CD8-positive, alpha-beta memory T cell (primary cell): ENCODE measurements at regions not wholly inside any gene's neighbourhood (a gene's known extent, or its start where the extent isn't known, plus 50 kb on each side); places are given as distances from the start of the nearest gene placed in this dataset.

Experiments
- CTCF ChIA-PET: fragments of 350-600 bp; sonication (Branson Sonifier 250); formaldehyde crosslinking; loops from one replicate; lab custom pipeline; 2021; ENCODE audit warnings: antibody characterized with exemption; lab: Charles Lee
- POLR2A ChIA-PET: fragments of 350-600 bp; sonication (Branson Sonifier 250); formaldehyde crosslinking; loops from one replicate; lab custom pipeline; 2021; ENCODE audit warnings: antibody characterized with exemption; lab: Charles Lee
- DNase-seq, 5 donors: peaks; one replicate each; pipeline versions ENCODE4 v3.0.0 to v3.0.0-alpha.2; 2020 to 2022; ENCODE audit warnings: mixed read lengths in 1 of 5
- H3K27ac ChIP-seq: one replicate; pipeline ENCODE4 v1.7.0; 2013; ENCODE audit warnings: low read depth, mild to moderate bottlenecking, low read length, moderate library complexity
- H3K27me3 ChIP-seq: 2 replicates; pipeline ENCODE4 v1.7.0; 2013; ENCODE audit warnings: low read length, mild to moderate bottlenecking; ENCODE audit not compliant: insufficient read depth, poor library complexity, severe bottlenecking
- H3K36me3 ChIP-seq: 2 replicates; pipeline ENCODE4 v1.7.0; 2013; ENCODE audit warnings: mild to moderate bottlenecking, low read length, moderate library complexity; ENCODE audit not compliant: insufficient read depth
- H3K4me1 ChIP-seq: 2 replicates; pipeline ENCODE4 v1.7.0; 2013; ENCODE audit warnings: mild to moderate bottlenecking, low read length, moderate library complexity; ENCODE audit not compliant: insufficient read depth
- H3K4me3 ChIP-seq: 2 replicates; pipeline ENCODE4 v1.7.0; 2013; ENCODE audit warnings: mild to moderate bottlenecking, low read length
- H3K9me3 ChIP-seq: 2 replicates; pipeline ENCODE4 v1.7.0; 2013; ENCODE audit warnings: mild to moderate bottlenecking, low read length
- H3K27ac Mint-ChIP-seq, 8 donors: one replicate each; pipeline ENCODE4 v1.8.0; 2020 to 2021; ENCODE audit warnings: mixed read lengths in 8 of 8, mild to moderate bottlenecking in 6 of 8, inconsistent platforms in 3 of 8, moderate library complexity in 3 of 8
- H3K27me3 Mint-ChIP-seq, 2 donors: one replicate each; pipeline ENCODE4 v1.8.0; 2020 to 2021; ENCODE audit warnings: mixed read lengths in 2 of 2, mild to moderate bottlenecking in 1 of 2, moderate library complexity in 1 of 2
- H3K36me3 Mint-ChIP-seq, 3 donors: one replicate each; pipeline ENCODE4 v1.8.0; 2020 to 2021; ENCODE audit warnings: mixed read lengths in 3 of 3, inconsistent platforms in 1 of 3, mild to moderate bottlenecking in 1 of 3
- H3K4me1 Mint-ChIP-seq, 3 donors: one replicate each; pipeline ENCODE4 v1.8.0; 2020 to 2021; ENCODE audit warnings: mixed read lengths in 3 of 3, inconsistent platforms in 1 of 3, mild to moderate bottlenecking in 1 of 3
- H3K4me3 Mint-ChIP-seq, 7 donors: one replicate each; pipeline ENCODE4 v1.8.0; 2020 to 2021; ENCODE audit warnings: mixed read lengths in 7 of 7, mild to moderate bottlenecking in 6 of 7, moderate library complexity in 4 of 7, inconsistent platforms in 2 of 7
- H3K9me3 Mint-ChIP-seq, 5 donors: one replicate each; pipeline ENCODE4 v1.8.0; 2020 to 2022; ENCODE audit warnings: mixed read lengths in 5 of 5, mild to moderate bottlenecking in 3 of 5, moderate library complexity in 2 of 5, inconsistent platforms in 1 of 5

DNA sequence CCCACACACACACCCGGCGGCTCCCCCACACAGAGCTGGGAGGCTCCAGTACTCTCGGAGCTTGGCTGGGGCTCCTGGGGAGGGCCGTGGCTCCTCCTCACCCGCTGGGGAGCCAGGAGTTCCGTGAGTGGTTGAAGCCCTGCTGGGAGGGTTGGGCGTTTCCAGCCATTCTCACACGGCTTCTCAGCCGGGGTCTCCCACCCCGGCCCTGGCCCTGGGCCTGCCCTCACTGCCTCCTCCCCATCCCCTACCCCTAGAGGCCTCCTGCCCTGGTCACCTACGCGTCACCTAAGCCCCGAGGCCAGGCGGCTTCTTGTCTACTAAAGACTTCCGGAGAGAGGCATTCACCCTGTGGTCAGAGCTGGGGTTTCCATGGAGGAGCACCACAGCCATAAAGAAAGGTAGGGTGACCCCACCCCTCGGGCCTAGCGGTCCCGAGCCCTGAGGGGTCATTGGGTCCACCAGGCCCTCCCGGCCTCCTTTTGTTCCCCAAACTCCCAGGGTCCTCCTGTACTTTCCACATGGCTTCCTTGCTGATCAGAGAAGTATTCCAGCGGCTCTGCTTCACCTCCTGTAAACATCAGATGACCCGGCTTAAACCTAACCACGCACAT, 99.3 kb downstream of the TTLL2 start:
- POLR2A ChIA-PET: no interaction called here
- Mint-ChIP-seq H3K27ac (no peak overlapping the region), H3K36me3 (peaks cover 0 to 2% (median 0%) of the 10 kb centered on the region in 3 donors), H3K4me3 (no peak overlapping the region), H3K27me3 (peaks cover 7 to 33% of the 10 kb centered on the region in 2 donors), H3K9me3 (peaks cover 0 to 2% (median under 1%) of the 10 kb centered on the region in 5 donors), H3K4me1 (no peaks in the 10 kb centered on the region)
- Histone ChIP-seq H3K4me1 (no peaks in the 10 kb centered on the region), H3K27me3 (no peaks in the 10 kb centered on the region), H3K4me3 (no peak overlapping the region), H3K36me3 (no peaks in the 10 kb centered on the region), H3K27ac (no peak overlapping the region), H3K9me3 (no peaks in the 10 kb centered on the region)
- DNase-seq: no peak
- CTCF ChIA-PET: interaction anchor here (0.8 kb wide), 1 partner anchor 36 kb away, joined by 3 read pairs; no protein-coding TSS in a partner anchor

- no peaks in the 10 kb centered on the region for H3K36me3 ChIP-seq
- Mint-ChIP-seq H3K27me3 (peaks cover 8 to 36% of the 10 kb centered on the region in 2 donors), H3K4me3 (no peak overlapping the region), H3K36me3 (peaks cover 0 to 4% (median 0%) of the 10 kb centered on the region in 3 donors), H3K9me3 (peaks cover 0 to 3% (median 1%) of the 10 kb centered on the region in 5 donors), H3K27ac (no peak overlapping the region), H3K4me1 (no peaks in the 10 kb centered on the region)
- DNase-seq: no peak
- ChIA-PET CTCF (no interaction called here), POLR2A (no interaction called here)
- no peak overlapping the region for H3K27ac ChIP-seq
- no peaks in the 10 kb centered on the region for H3K27me3 ChIP-seq
- H3K4me1 ChIP-seq: no peaks in the 10 kb centered on the region
- no peaks in the 10 kb centered on the region for H3K9me3 ChIP-seq
- no peak overlapping the region for H3K4me3 ChIP-seq
Measured at GRCh38 chr6:167424700-167425099, 99.8 kb downstream of the TTLL2 start.

GRCh38 chr6:167426084-167426483, 101.2 kb downstream of the TTLL2 start:
- peaks cover 0 to 3% (median 3%) of the 10 kb centered on the region in 5 donors for H3K9me3 Mint-ChIP-seq
- Histone ChIP-seq H3K27ac (no peak overlapping the region), H3K27me3 (no peaks in the 10 kb centered on the region), H3K36me3 (no peaks in the 10 kb centered on the region), H3K4me1 (no peaks in the 10 kb centered on the region), H3K9me3 (no peaks in the 10 kb centered on the region), H3K4me3 (no peak overlapping the region)
- DNase-seq: no peak
- no peaks in the 10 kb centered on the region for H3K4me1 Mint-ChIP-seq
- no peak overlapping the region for H3K27ac Mint-ChIP-seq
- no peak overlapping the region for H3K4me3 Mint-ChIP-seq
- CTCF ChIA-PET: no interaction called here
- peaks cover 9 to 38% of the 10 kb centered on the region in 2 donors for H3K27me3 Mint-ChIP-seq
- POLR2A ChIA-PET: no interaction called here
- H3K36me3 Mint-ChIP-seq: peaks cover 0 to 4% (median 0%) of the 10 kb centered on the region in 3 donors

DNA sequence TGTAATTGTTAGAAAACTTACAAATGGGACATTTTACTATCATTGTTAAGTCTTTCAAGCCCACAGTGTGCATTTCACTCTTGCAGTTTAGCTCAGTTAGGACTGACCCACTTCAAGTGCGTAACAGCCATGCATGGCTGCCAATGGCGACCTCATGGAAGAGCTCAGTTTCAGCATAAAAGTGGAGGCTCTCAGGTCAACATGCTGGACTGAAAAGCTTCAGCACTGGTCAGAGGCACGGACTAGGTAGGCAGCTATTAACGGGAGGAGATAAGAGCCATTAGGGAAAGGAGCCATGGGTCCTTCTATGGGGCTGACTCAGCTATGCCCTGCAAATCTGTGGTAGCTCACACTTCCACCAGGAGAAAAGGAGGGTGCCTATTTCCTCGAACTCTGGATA, 101.8 kb downstream of the TTLL2 start:
- Mint-ChIP-seq H3K36me3 (peaks cover 0 to 4% (median 0%) of the 10 kb centered on the region in 3 donors), H3K4me1 (no peaks in the 10 kb centered on the region), H3K27me3 (peaks cover 9 to 39% of the 10 kb centered on the region in 2 donors), H3K9me3 (peaks cover 0 to 3% (median 3%) of the 10 kb centered on the region in 5 donors), H3K27ac (no peak overlapping the region), H3K4me3 (no peak overlapping the region)
- CTCF ChIA-PET: no interaction called here
- Histone ChIP-seq H3K9me3 (no peaks in the 10 kb centered on the region), H3K27me3 (no peaks in the 10 kb centered on the region), H3K36me3 (no peaks in the 10 kb centered on the region), H3K4me1 (no peaks in the 10 kb centered on the region), H3K27ac (no peak overlapping the region), H3K4me3 (no peak overlapping the region)
- POLR2A ChIA-PET: no interaction called here
- DNase-seq: no peak

DNA sequence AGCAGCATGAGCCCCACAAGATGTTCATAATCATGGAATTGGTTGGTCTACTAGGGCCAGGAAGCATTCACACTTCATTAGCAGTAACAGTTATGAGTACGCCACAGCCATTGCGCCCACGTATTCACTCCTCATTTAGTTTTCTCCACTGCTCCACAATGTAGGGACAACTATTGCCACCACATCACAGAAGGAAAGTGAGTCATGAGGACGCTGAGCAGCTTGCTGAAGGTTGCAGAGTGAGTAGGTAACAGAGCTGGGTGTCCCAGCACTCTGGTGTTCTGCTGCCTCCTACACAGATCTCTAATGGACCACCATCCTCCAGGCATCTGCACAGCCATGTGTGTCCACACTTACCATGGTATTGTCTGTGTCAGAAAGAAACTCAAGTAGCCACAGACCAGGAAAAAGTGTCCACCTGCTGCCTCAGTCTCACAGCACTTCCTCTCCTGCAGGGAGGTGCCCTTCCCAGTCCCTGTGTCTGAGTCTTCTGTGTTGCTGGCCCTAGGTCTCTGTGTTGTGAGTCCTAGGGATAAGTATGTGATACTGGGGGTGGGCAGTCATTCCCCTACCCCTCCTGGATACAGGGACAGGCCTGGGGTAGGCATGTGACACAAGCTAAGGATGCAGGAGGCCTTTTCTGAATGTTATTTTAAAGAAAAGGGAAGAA, 103.9 kb downstream of the TTLL2 start:
- H3K9me3 Mint-ChIP-seq: peaks cover 0 to 3% (median 3%) of the 10 kb centered on the region in 5 donors
- H3K27ac Mint-ChIP-seq: no peak overlapping the region
- H3K4me1 ChIP-seq: no peaks in the 10 kb centered on the region
- no peak overlapping the region for H3K4me3 ChIP-seq
- peaks cover 9 to 44% of the 10 kb centered on the region in 2 donors for H3K27me3 Mint-ChIP-seq
- no peak overlapping the region for H3K4me3 Mint-ChIP-seq
- no peaks in the 10 kb centered on the region for H3K27me3 ChIP-seq
- peaks cover 0 to 4% (median 0%) of the 10 kb centered on the region in 3 donors for H3K36me3 Mint-ChIP-seq
- H3K27ac ChIP-seq: no peak overlapping the region
- H3K9me3 ChIP-seq: no peaks in the 10 kb centered on the region
- no peaks in the 10 kb centered on the region for H3K36me3 ChIP-seq
- CTCF ChIA-PET: no interaction called here
- no peak for DNase-seq
- POLR2A ChIA-PET: no interaction called here
- H3K4me1 Mint-ChIP-seq: no peaks in the 10 kb centered on the region

DNA sequence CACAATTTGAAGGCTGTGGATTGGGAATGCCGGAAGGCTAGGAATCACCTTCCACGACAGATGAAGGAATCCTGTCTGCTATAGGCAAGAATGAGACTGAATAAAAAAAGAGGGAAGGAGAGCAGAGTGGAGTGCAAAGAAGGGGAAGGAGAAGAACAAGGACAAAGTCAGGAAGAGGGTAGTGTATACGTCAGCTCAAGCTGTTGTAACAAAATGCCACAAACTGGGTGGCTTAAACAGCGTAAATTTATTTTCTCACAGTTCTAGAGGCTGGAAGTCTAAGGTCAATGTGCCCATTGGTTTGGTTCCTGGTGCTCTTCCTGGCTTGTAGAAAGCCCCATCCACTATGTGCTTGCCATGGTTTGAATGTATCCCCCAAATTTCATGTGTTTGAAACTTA, 104.5 kb downstream of the TTLL2 start:
- POLR2A ChIA-PET: no interaction called here
- no peak for DNase-seq
- Histone ChIP-seq H3K4me3 (no peak overlapping the region), H3K27ac (no peak overlapping the region), H3K9me3 (no peaks in the 10 kb centered on the region), H3K4me1 (no peaks in the 10 kb centered on the region), H3K36me3 (no peaks in the 10 kb centered on the region), H3K27me3 (no peaks in the 10 kb centered on the region)
- peaks cover 0 to 3% (median 3%) of the 10 kb centered on the region in 5 donors for H3K9me3 Mint-ChIP-seq
- H3K27ac Mint-ChIP-seq: no peak overlapping the region
- H3K27me3 Mint-ChIP-seq: peaks cover 9 to 44% of the 10 kb centered on the region in 2 donors
- peaks cover 0 to 4% (median 0%) of the 10 kb centered on the region in 3 donors for H3K36me3 Mint-ChIP-seq
- CTCF ChIA-PET: no interaction called here
- H3K4me3 Mint-ChIP-seq: no peak overlapping the region
- no peaks in the 10 kb centered on the region for H3K4me1 Mint-ChIP-seq

- H3K4me3 ChIP-seq: no peak overlapping the region
- H3K9me3 ChIP-seq: no peaks in the 10 kb centered on the region
- POLR2A ChIA-PET: no interaction called here
- no peaks in the 10 kb centered on the region for H3K36me3 ChIP-seq
- H3K4me1 ChIP-seq: no peaks in the 10 kb centered on the region
- Mint-ChIP-seq H3K9me3 (peaks cover 0 to 1% (median 0%) of the 10 kb centered on the region in 5 donors), H3K4me1 (no peaks in the 10 kb centered on the region), H3K27ac (no peak overlapping the region), H3K4me3 (no peak overlapping the region), H3K36me3 (no peaks in the 10 kb centered on the region), H3K27me3 (peaks cover 6 to 26% of the 10 kb centered on the region in 2 donors)
- no peaks in the 10 kb centered on the region for H3K27me3 ChIP-seq
- no peak for DNase-seq
- no peak overlapping the region for H3K27ac ChIP-seq
- CTCF ChIA-PET: no interaction called here
Measured at GRCh38 chr6:167435209-167435728, 110.4 kb downstream of the TTLL2 start.

- no peaks in the 10 kb centered on the region for H3K36me3 ChIP-seq
- no peaks in the 10 kb centered on the region for H3K27me3 ChIP-seq
- no peaks in the 10 kb centered on the region for H3K4me1 Mint-ChIP-seq
- ChIA-PET CTCF (no interaction called here), POLR2A (no interaction called here)
- H3K27me3 Mint-ChIP-seq: peaks cover 4 to 16% of the 10 kb centered on the region in 2 donors
- no peak overlapping the region for H3K4me3 ChIP-seq
- H3K27ac Mint-ChIP-seq: no peak overlapping the region
- no peaks in the 10 kb centered on the region for H3K4me1 ChIP-seq
- H3K4me3 Mint-ChIP-seq: no peak overlapping the region
- H3K36me3 Mint-ChIP-seq: no peaks in the 10 kb centered on the region
- DNase-seq: no peak
- H3K9me3 ChIP-seq: no peaks in the 10 kb centered on the region
- H3K9me3 Mint-ChIP-seq: no peaks in the 10 kb centered on the region
- no peak overlapping the region for H3K27ac ChIP-seq
Measured at GRCh38 chr6:167437888-167438484, 113.1 kb downstream of the TTLL2 start.
